H1 (cell line): ENCODE measurements at regions not wholly inside any gene's neighbourhood (a gene's known extent, or its start where the extent isn't known, plus 50 kb on each side); places are given as distances from the start of the nearest gene placed in this dataset.

ENCODE experiments used
- CTCF ChIA-PET: fragments of 300-600 bp; sonication (Branson Sonifier 250); formaldehyde crosslinking; loops from one replicate; lab custom pipeline; 2021; ENCODE audit not compliant: partially characterized antibody; lab: Charles Lee
- POLR2A ChIA-PET: fragments of 300-600 bp; sonication (Branson Sonifier 250); formaldehyde crosslinking; loops from one replicate; lab custom pipeline; 2021; ENCODE audit warnings: inconsistent platforms; ENCODE audit not compliant: partially characterized antibody; lab: Charles Lee
- DNase-seq, 2 experiments: peaks; one replicate each; pipeline versions ENCODE4 v3.0.0 to v3.0.0-alpha.2; 2010 to 2022; ENCODE audit warnings: low spot score in 2 of 2, low read depth in 1 of 2, mixed read lengths in 1 of 2
- FAIRE-seq: peaks from 2 replicates; lab custom pipeline; 2011; peaks lifted over from hg19 to GRCh38; lab: Jason Lieb, UNC
- H2AFZ ChIP-seq: 2 replicates; pipeline ENCODE4 v1.8.1; 2012; ENCODE audit warnings: low read length, inconsistent platforms
- H2AK5ac ChIP-seq: 2 replicates; pipeline ENCODE4 v1.6.1; 2013; ENCODE audit warnings: low read depth, low read length
- H2BK120ac ChIP-seq: replicated peaks from 2 replicates; pipeline ENCODE3; 2013; ENCODE audit warnings: low read depth, low read length, inconsistent platforms
- H2BK12ac ChIP-seq: 2 replicates; pipeline ENCODE4 v1.6.1; 2013; ENCODE audit warnings: low read depth, low read length
- H2BK15ac ChIP-seq: 2 replicates; pipeline ENCODE4 v1.6.1; 2013; ENCODE audit warnings: low read length
- H2BK20ac ChIP-seq: 2 replicates; pipeline ENCODE4 v1.6.1; 2013; ENCODE audit warnings: low read length
- H2BK5ac ChIP-seq: 2 replicates; pipeline ENCODE4 v1.6.1; 2013; ENCODE audit warnings: low read depth, low read length
- H3K14ac ChIP-seq: 2 replicates; pipeline ENCODE4 v1.6.1; 2013; ENCODE audit warnings: inconsistent platforms; ENCODE audit not compliant: insufficient read length
- H3K18ac ChIP-seq: 2 replicates; pipeline ENCODE4 v1.6.1; 2013; ENCODE audit warnings: low read length; ENCODE audit errors: extremely low read depth
- H3K23ac ChIP-seq: 2 replicates; pipeline ENCODE4 v1.6.1; 2013; ENCODE audit warnings: inconsistent platforms; ENCODE audit not compliant: insufficient read length
- H3K23me2 ChIP-seq: 2 replicates; pipeline ENCODE4 v1.6.1; 2013; ENCODE audit warnings: low read depth, low read length
- H3K27ac ChIP-seq: 2 replicates; pipeline ENCODE4 v1.6.1; 2011; ENCODE audit warnings: low read depth, low read length, inconsistent platforms
- H3K27me3 ChIP-seq, 4 experiments: replicated peaks in 1 of 4; 1 replicate in 1 of 4; 2 replicates in 3 of 4; pipeline versions ENCODE4 v1.6.1 to v1.8.1; 2011 to 2013; ENCODE audit warnings: low read length in 3 of 4, mild to moderate bottlenecking in 3 of 4, inconsistent platforms in 2 of 4, mixed read lengths in 2 of 4, moderate library complexity in 1 of 4; ENCODE audit not compliant: control insufficient read depth in 3 of 4, insufficient read depth in 3 of 4; ENCODE audit errors: extremely low read depth in 1 of 4
- H3K36me3 ChIP-seq, 4 experiments: 2 replicates each; pipeline versions ENCODE4 v1.6.1 to v1.8.1; 2011 to 2013; ENCODE audit warnings: mild to moderate bottlenecking in 4 of 4, low read length in 3 of 4, moderate library complexity in 2 of 4, control low read depth in 1 of 4, inconsistent platforms in 1 of 4; ENCODE audit not compliant: insufficient read depth in 4 of 4, control insufficient read depth in 2 of 4
- H3K4ac ChIP-seq: replicated peaks from 2 replicates; pipeline ENCODE3; 2013; ENCODE audit warnings: low read length, low read depth, mixed read lengths, inconsistent platforms; ENCODE audit not compliant: insufficient read length
- H3K4me1 ChIP-seq, 4 experiments: replicated peaks in 1 of 4; 1 replicate in 1 of 4; 2 replicates in 3 of 4; pipeline versions ENCODE4 v1.6.1 to v1.8.1; 2011 to 2013; ENCODE audit warnings: low read length in 3 of 4, inconsistent platforms in 2 of 4, mixed read lengths in 1 of 4; ENCODE audit not compliant: insufficient read depth in 4 of 4, control insufficient read depth in 3 of 4
- H3K4me2 ChIP-seq, 2 experiments: 2 replicates each; pipeline versions ENCODE4 v1.6.1 to v1.8.1; 2011 to 2013; ENCODE audit warnings: low read depth in 2 of 2, low read length in 2 of 2, control low read depth in 1 of 2, inconsistent platforms in 1 of 2, mild to moderate bottlenecking in 1 of 2; ENCODE audit not compliant: insufficient read depth in 1 of 2
- H3K4me3 ChIP-seq, 4 experiments: fragments of 200-600, 300-600 bp in 1 of 4; sonication (generic), shearing (Covaris generic), sonication (Bioruptor Twin) in 1 of 4; 2 replicates each; pipeline versions ENCODE4 v1.5.1 to v1.8.1; 2011 to 2016; ENCODE audit warnings: low read length in 4 of 4, low read depth in 3 of 4, control low read depth in 2 of 4, inconsistent platforms in 2 of 4, mild to moderate bottlenecking in 2 of 4, mixed read lengths in 1 of 4, moderate library complexity in 1 of 4; ENCODE audit not compliant: insufficient read depth in 2 of 4; ENCODE audit errors: extremely low read depth in 1 of 4
- H3K56ac ChIP-seq: replicated peaks from 2 replicates; pipeline ENCODE3; 2013; ENCODE audit warnings: low read depth, mild to moderate bottlenecking, mixed read lengths, low read length, inconsistent platforms; ENCODE audit not compliant: insufficient read length
- H3K79me1 ChIP-seq: 2 replicates; pipeline ENCODE4 v1.6.1; 2013; ENCODE audit warnings: low read depth, low read length, control low read depth
- H3K79me2 ChIP-seq, 2 experiments: 2 replicates each; pipeline versions ENCODE4 v1.6.1 to v1.8.1; 2012 to 2013; ENCODE audit warnings: low read length in 2 of 2, mild to moderate bottlenecking in 2 of 2, inconsistent platforms in 1 of 2; ENCODE audit not compliant: insufficient read depth in 2 of 2, control insufficient read depth in 1 of 2
- H3K9ac ChIP-seq, 4 experiments: replicated peaks in 1 of 4; 1 replicate in 1 of 4; 2 replicates in 3 of 4; pipeline versions ENCODE4 v1.6.1 to v1.8.1; 2011 to 2013; ENCODE audit warnings: low read depth in 3 of 4, low read length in 3 of 4, control low read depth in 2 of 4, mild to moderate bottlenecking in 2 of 4, moderate library complexity in 2 of 4, inconsistent platforms in 1 of 4; ENCODE audit errors: extremely low read depth in 1 of 4
- H3K9me3 ChIP-seq, 2 experiments: 2 replicates each; pipeline versions ENCODE4 v1.6.1 to v1.8.1; 2012 to 2013; ENCODE audit warnings: mild to moderate bottlenecking in 2 of 2, moderate library complexity in 2 of 2, control low read depth in 1 of 2, inconsistent platforms in 1 of 2, low read depth in 1 of 2, low read length in 1 of 2, mixed read lengths in 1 of 2; ENCODE audit not compliant: insufficient read depth in 2 of 2
- H4K20me1 ChIP-seq, 2 experiments: replicated peaks in 1 of 2; 2 replicates each; pipeline versions ENCODE3 to v1.8.1; 2011 to 2013; ENCODE audit warnings: inconsistent platforms in 2 of 2, low read length in 2 of 2, mild to moderate bottlenecking in 1 of 2; ENCODE audit not compliant: insufficient read depth in 2 of 2, control insufficient read depth in 1 of 2
- H4K5ac ChIP-seq: 2 replicates; pipeline ENCODE4 v1.6.1; 2013; ENCODE audit warnings: low read length, low read depth, mixed read lengths, inconsistent platforms; ENCODE audit not compliant: insufficient read length
- H4K8ac ChIP-seq: 2 replicates; pipeline ENCODE4 v1.8.0; 2013; ENCODE audit warnings: mild to moderate bottlenecking, moderate library complexity, low read length, inconsistent platforms; ENCODE audit not compliant: insufficient read depth; ENCODE audit errors: extremely low read depth
- H4K91ac ChIP-seq: replicated peaks from 2 replicates; pipeline ENCODE3; 2013; ENCODE audit warnings: low read length, mixed read lengths, inconsistent platforms; ENCODE audit not compliant: insufficient read length
- CHD1 ChIP-seq: IDR thresholded peaks from 2 replicates; pipeline ENCODE4 v1.6.1; 2012; ENCODE audit warnings: low read depth, low read length, improper control_type of control experiment
- HDAC2 ChIP-seq, 2 experiments: fragments of 300-600 bp in 1 of 2; sonication (generic) in 1 of 2; IDR thresholded peaks; 2 replicates each; pipeline ENCODE4 v1.6.1; 2011 to 2012; ENCODE audit warnings: low read depth in 2 of 2, low read length in 2 of 2, mild to moderate bottlenecking in 2 of 2, moderate library complexity in 2 of 2, borderline replicate concordance in 1 of 2, inconsistent platforms in 1 of 2
- NANOG ChIP-seq: IDR thresholded peaks from 2 replicates; pipeline ENCODE4 v1.6.1; 2011; ENCODE audit warnings: low read length, low read depth, mild to moderate bottlenecking, inconsistent platforms; ENCODE audit not compliant: insufficient read depth, poor library complexity, severe bottlenecking
- TAF1 ChIP-seq: IDR thresholded peaks from 2 replicates; pipeline ENCODE4 v1.6.1; 2011; ENCODE audit warnings: mild to moderate bottlenecking, low read depth, low read length
- TBP ChIP-seq: IDR thresholded peaks from 2 replicates; pipeline ENCODE4 v1.6.1; 2011; ENCODE audit warnings: low read depth, low read length, improper control_type of control experiment
- WGBS, 2 experiments: shearing (Covaris generic) in 1 of 2; methylation state at CpG; one replicate each; pipeline versions ENCODE4 v1.1.6 to v1.1.7; 2013 to 2015; ENCODE audit warnings: low lambda C conversion rate in 2 of 2, mixed read lengths in 2 of 2, inconsistent platforms in 1 of 2, low coverage in 1 of 2, missing lambda C conversion rate in 1 of 2; ENCODE audit not compliant: insufficient replicate concordance in 2 of 2, insufficient coverage in 1 of 2, insufficient read length in 1 of 2; ENCODE audit errors: extremely low coverage in 1 of 2, missing lambda C conversion rate in 1 of 2; 5-methylcytosine and 5-hydroxymethylcytosine counted together

GRCh38 chr7:152544481-152544927 lies 108.7 kb upstream of the KMT2C start:
- Histone ChIP-seq H3K4me3 (peak overlapping the region in 1 of 4 experiments; percentile 48; a peak in 3 of 8 replicates), H2BK20ac (0 out of 2 replicates have a peak overlapping the region, but pooled peaks have one; percentile 90), H4K91ac (peak overlapping the region; percentile 97), H3K27ac (peak overlapping the region; percentile 73; the same call in 1 of the 2 replicates), H3K18ac (peak overlapping the region; percentile 81), H3K79me1 (no peaks in the 10 kb centered on the region), H3K4me2 (peak overlapping the region; percentile 65 to 84), H4K8ac (peak overlapping the region; percentile 73), H4K5ac (peak overlapping the region; percentile 38), H3K23me2 (no peaks in the 10 kb centered on the region), H3K9me3 (peaks cover 0 to 5% of the 10 kb centered on the region in 2 experiments; a peak in 1 of 4 replicates), H2AK5ac (0 out of 2 replicates have a peak overlapping the region, but pooled peaks have one; percentile 24), H2BK5ac (peak overlapping the region; percentile 87; the same call in 1 of the 2 replicates), H4K20me1 (no peaks in the 10 kb centered on the region), H3K14ac (no peak overlapping the region), H3K36me3 (no peaks in the 10 kb centered on the region), H3K4me1 (peaks cover 4 to 12% (median 5%) of the 10 kb centered on the region in 4 experiments), H3K23ac (no peak overlapping the region), H2AFZ (no peak overlapping the region), H2BK120ac (peak overlapping the region; percentile 55), H3K9ac (peak overlapping the region in 2 of 4 experiments; percentile 37 to 38; a peak in 4 of 7 replicates), H3K4ac (peak overlapping the region; percentile 94), H2BK15ac (0 out of 2 replicates have a peak overlapping the region, but pooled peaks have one; percentile 81), H3K27me3 (no peaks in the 10 kb centered on the region), H2BK12ac (peak overlapping the region; percentile 40; the same call in 1 of the 2 replicates), H3K79me2 (no peaks in the 10 kb centered on the region), H3K56ac (no peak overlapping the region)
- no peak for TF ChIP-seq HDAC2 (IDR thresholded peaks at IDR 0.05; ENCODE audit: borderline replicate concordance in 1 of 2, low read depth in 2 of 2, low read length in 2 of 2)
- no peak for TF ChIP-seq CHD1
- TF ChIP-seq TAF1: peak; percentile 45; the same call in 1 of the 2 replicates
- peak; percentile 60 for TF ChIP-seq TBP
- TF ChIP-seq NANOG: peak; percentile 27
- ChIA-PET CTCF (interaction anchor here (1.1 to 1.2 kb wide), 2 partner anchors 24 to 162 kb away, joined by 3 to 4 read pairs; no protein-coding TSS in a partner anchor), POLR2A (interaction anchor here (0.9 to 1.9 kb wide), 6 partner anchors 9 to 98 kb away, joined by 3 to 10 read pairs (median 4); no protein-coding TSS in a partner anchor)
- FAIRE-seq (peak; percentile 65), DNase-seq (peak; percentile 38 to 58)
- 13% methylated on average over 21 of the region's 21 CpGs; no CpG with 5 or more reads in 1 of the 2 experiments for WGBS, 2 experiments
